Fibroblast of lung (primary cell): ENCODE measurements at regions not wholly inside any gene's neighbourhood (a gene's known extent, or its start where the extent isn't known, plus 50 kb on each side); places are given as distances from the start of the nearest gene placed in this dataset.

Experiments used
- CTCF ChIP-seq, 2 donors: IDR thresholded peaks in 1 of 2; conservative IDR thresholded peaks in 1 of 2; 1 replicate in 1 of 2; 2 replicates in 1 of 2; pipeline ENCODE4 v1.5.1; 2011 to 2012; ENCODE audit warnings: low read length in 2 of 2, control low read depth in 1 of 2, inconsistent platforms in 1 of 2, low read depth in 1 of 2, mild to moderate bottlenecking in 1 of 2
- EZH2 ChIP-seq: IDR thresholded peaks from 2 replicates; pipeline ENCODE4 v1.5.1; 2012; ENCODE audit warnings: low read length, control low read depth, mild to moderate bottlenecking; ENCODE audit errors: missing control alignments

GRCh38 chr2:237264480-237265219, 149.3 kb downstream of the COL6A3 start:
- no peak for TF ChIP-seq CTCF (conservative IDR thresholded peaks at IDR 0.05 in 1 of 2, IDR thresholded peaks at IDR 0.05 in 1 of 2; ENCODE audit: low read depth in 1 of 2, low read length in 2 of 2)
- TF ChIP-seq EZH2 = no peak
